Loucy (cell line): ENCODE measurements at regions not wholly inside any gene's neighbourhood (a gene's known extent, or its start where the extent isn't known, plus 50 kb on each side); places are given as distances from the start of the nearest gene placed in this dataset.

Experiments used
- EZH2phosphoT487 ChIP-seq: fragments of 200-600 bp; IDR thresholded peaks from 2 replicates; pipeline ENCODE4 v1.6.1; 2018; ENCODE audit warnings: antibody characterized with exemption, mild to moderate bottlenecking, moderate library complexity, borderline replicate concordance
- TF ChIP-seq, protein P1 (sequence below): fragments of 200-600 bp; sonication (generic); conservative IDR thresholded peaks from 2 replicates; pipeline ENCODE4 v1.5.1; 2014; ENCODE audit warnings: mild to moderate bottlenecking, antibody characterized with exemption, low read length

DNA sequence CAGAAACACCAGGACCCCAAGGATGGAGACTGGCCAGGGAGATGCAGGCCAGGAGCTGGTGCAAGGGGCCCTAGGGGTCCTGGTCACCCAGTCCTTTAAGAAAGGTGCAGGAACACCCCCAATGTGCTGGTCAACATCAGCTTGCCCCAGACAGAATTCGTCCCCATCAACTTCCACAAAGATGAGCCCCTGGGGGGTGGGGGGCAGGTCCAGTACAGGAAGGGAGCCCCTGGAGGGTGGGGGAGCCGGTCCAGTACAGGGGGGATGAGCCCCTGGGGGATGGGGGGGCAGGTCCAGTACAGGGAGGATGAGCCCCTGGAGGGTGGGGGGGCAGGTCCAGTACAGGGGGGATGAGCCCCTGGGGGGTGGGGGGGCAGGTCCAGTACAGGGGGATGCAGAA lies 160.7 kb upstream of the SALL3 start:
- TF ChIP-seq, protein P1, sequence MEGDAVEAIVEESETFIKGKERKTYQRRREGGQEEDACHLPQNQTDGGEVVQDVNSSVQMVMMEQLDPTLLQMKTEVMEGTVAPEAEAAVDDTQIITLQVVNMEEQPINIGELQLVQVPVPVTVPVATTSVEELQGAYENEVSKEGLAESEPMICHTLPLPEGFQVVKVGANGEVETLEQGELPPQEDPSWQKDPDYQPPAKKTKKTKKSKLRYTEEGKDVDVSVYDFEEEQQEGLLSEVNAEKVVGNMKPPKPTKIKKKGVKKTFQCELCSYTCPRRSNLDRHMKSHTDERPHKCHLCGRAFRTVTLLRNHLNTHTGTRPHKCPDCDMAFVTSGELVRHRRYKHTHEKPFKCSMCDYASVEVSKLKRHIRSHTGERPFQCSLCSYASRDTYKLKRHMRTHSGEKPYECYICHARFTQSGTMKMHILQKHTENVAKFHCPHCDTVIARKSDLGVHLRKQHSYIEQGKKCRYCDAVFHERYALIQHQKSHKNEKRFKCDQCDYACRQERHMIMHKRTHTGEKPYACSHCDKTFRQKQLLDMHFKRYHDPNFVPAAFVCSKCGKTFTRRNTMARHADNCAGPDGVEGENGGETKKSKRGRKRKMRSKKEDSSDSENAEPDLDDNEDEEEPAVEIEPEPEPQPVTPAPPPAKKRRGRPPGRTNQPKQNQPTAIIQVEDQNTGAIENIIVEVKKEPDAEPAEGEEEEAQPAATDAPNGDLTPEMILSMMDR: no peak
- no peak for TF ChIP-seq EZH2phosphoT487
